Glomerular visceral epithelial cell (primary cell): ENCODE measurements at regions not wholly inside any gene's neighbourhood (a gene's known extent, or its start where the extent isn't known, plus 50 kb on each side); places are given as distances from the start of the nearest gene placed in this dataset.
"Not testable (repeated sequence)": the region's sequence is repeated elsewhere in the genome, so short reads cannot be mapped to it uniquely, and the experiment has no call there.

Experiments used
- DNase-seq: peaks from one replicate; pipeline ENCODE4 v3.0.0-alpha.2; 2016; ENCODE audit errors: extremely low spot score

DNA sequence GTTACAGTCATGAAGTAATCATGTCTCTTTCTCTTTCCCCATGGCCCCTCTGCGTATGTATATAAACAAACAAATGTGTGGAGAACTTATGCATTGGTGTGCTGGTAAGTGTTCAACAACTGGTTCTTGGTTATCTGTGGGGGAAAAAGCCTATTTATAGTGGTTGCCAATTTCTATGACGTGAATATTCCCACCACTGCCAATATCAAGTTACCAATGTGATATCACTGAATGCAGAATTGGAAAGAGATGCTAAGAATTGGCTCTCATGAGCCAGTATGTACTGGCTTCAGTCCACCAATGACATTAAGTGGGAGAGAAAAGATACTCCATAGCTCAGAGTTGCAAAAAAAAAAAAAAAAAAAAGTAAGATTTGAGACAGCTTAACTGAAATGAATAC is 399.7 kb downstream of the REEP3 start:
- no peak for DNase-seq

DNA sequence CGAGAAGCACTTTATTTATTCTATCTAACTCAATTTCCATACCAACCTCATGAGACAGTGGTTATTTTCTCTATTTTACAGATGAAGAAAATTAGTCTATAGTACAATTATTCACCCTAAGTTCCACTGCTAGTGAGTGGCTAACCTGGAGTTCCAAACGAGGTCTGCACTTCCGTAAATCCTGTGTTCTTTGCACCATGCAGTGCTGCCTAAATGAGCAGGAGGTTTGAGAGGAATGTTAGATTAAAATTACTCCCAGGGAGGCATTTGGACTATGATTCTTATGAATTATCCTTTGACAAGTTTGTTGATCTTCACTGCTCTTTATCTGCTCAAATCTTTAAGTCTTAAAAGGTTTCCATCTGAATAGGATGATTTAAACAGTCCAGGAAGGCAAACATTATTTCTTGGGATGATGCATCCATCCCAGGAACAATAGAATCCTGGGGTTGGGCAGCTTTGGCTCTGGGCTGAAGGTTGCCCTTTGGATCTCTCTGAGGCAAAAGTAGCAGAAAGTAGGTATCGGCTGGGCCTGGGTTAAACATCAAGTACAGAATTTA is 400.8 kb downstream of the REEP3 start:
- DNase-seq = no peak

DNA sequence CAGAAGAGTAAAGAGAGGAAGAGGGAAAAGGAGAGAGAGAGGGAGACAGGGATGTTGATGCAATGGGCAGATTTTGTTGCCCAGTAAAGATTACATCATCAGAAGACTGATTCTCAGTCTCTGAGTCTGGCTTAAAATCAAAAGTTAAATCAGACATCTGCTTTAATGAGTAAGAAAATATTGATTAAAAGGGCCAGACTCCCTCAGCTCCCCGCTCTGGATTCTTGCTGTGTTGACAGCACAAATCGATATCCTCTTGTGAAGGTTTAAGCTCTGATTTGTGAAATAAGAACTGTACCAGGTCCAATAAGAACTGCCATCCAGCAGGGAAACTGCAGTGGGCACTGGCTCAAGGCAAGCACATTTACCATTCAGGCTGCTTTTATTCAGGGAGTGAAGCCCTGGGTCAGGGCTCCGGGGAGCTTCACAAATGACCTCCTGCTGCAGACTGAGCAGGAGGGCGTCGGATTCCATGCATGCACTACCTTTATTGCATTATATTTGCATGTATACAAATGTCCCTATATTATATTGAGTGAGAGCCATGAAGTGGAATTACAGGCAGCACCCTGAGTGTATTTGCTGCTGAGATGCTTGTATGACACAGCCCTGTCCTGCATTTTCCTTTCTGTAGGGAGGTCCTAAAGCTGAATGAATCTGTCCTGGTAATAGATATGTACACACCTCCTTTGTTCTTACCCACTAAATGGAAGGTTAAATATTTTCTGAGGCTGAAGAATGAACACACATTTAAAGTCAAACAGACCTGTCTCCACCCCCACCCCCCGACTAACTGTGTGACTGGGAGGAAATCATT is 401.5 kb downstream of the REEP3 start:
- no peak for DNase-seq

DNA sequence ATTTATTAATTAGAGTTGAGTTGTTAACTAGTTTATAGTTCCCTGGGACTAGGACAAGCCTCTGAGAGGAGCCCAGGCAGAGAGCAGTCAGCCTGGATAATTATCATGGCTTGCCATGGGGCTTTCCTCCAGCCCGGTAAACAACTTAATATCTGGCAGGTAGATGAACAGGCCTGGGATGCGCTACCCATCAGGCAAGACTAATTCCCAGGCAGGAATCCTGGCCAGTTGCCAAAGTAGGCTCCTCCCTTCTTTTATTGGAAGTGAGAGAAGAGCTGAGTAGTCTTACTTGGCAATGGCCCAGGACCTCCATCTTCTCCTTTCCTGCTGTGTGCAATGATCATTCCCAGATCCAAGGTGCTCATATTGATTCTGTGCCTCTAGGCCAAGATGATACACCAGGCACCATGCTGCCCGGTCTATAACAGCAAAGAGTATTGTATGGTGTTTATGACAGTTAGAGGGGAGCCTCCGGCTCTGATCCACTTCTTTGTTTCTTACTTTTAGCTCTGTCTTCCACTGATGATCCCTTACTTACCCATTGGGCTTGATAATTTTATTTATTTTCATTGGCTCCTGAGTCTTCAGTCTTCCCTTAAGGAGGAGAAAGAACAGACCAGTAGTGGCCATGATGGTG is 408.7 kb downstream of the REEP3 start:
- DNase-seq = peak; percentile 3

DNA sequence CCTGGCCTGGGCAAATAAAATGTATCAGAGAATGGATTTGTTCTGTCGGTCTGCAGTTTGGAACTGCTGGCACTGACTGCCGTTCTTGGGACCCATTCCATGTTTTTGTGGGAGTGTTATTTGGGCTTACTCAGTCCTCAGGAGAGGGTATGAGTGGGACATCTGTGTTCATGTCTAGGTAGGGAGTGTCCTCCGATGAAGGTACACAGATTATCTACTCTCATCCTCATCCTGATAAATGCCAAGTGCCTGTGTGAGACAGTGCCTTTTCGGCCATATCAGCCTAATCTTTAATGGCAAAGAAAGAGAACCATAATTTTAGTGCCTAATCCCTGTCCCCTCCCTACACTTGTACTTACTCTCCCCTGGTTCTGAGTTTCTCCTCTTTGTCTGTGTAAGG is 409.4 kb downstream of the REEP3 start:
- no peak for DNase-seq

DNA sequence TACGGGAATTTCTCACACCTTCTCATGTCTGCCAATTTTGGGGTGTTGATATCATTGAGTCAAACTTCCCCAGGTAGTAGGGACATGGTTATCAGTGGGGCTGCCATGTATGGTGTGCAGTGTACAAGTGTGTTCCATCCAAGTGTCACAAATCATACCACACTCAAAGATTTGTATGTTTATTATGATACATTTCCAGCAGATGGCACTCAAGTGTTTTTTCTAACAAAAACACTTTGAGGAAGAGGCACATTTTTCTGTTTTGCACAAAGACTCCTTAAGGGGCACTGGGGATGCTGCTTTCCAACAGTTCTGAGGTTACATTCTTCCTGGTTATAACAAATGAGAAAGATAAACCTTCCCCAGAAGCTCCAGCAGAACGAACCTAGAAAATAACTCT is 414.5 kb downstream of the REEP3 start:
- DNase-seq = no peak

DNA sequence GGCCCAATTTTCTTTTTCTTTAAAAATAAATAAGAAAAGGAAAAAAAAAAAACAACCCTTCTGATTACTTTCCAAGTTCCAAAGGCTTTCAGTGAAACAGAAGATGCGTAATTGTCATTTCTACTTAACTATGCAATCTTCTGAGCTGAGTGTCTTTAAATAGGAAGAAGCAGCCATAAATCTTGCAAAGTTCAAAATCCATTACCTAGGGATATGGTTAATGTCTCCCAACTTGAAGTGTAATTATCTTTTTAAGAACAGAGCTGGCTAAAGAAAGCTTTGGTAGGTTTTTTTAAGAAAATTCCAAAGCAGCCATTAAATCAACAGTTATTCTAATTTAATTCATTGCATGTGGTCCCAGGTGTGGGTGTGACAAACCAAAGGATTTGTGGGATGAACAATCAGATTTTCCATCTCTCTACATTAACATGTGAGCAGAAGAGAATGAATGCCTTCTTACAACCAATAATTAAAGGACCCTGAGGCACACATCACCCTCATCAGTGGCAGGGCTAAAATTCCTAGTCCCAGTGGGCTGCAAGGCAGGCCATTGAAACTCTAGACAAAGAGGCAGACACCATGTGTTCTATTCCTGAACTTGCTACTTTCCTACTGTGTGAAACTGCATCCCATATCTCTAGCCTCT is 419.2 kb downstream of the REEP3 start:
- no peak for DNase-seq

DNA sequence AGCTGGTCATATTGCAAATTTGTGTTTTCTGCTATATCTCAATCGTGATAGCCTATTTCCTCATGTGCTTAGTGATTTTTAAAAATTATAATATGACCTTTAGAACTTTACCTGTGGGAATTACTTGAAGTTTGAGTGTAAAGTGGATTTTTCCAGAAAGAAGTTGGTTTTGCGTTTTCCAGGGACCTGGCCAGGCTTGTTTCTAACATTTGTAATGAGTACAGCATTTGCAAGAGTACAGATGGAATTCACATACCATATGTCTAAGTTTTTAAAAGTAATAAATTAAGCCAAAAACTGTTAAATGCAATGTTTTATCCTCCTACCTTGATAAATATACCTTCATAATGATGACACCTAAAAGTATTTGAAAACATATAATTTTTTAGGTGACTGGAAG is 443.2 kb downstream of the REEP3 start:
- no peak for DNase-seq

DNA sequence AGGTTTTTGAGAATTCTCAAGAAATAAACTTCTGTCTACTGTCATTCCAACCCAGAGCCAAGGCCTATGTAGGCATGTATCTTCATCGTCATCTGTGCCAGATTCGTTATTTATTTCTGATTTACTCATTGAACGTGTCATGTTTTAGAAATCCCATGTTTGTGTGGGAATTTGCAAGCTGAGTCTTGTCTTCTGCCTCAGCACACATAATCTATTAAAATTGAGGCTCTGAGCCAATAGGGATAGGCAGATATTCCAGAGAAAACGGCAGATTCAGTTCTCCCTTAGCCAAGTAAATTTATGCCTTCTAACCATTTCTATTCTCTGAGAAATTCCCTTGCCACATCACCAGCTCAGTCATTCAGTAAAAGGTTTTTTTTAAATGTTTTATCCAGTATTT is 444.6 kb downstream of the REEP3 start:
- DNase-seq = no peak

DNA sequence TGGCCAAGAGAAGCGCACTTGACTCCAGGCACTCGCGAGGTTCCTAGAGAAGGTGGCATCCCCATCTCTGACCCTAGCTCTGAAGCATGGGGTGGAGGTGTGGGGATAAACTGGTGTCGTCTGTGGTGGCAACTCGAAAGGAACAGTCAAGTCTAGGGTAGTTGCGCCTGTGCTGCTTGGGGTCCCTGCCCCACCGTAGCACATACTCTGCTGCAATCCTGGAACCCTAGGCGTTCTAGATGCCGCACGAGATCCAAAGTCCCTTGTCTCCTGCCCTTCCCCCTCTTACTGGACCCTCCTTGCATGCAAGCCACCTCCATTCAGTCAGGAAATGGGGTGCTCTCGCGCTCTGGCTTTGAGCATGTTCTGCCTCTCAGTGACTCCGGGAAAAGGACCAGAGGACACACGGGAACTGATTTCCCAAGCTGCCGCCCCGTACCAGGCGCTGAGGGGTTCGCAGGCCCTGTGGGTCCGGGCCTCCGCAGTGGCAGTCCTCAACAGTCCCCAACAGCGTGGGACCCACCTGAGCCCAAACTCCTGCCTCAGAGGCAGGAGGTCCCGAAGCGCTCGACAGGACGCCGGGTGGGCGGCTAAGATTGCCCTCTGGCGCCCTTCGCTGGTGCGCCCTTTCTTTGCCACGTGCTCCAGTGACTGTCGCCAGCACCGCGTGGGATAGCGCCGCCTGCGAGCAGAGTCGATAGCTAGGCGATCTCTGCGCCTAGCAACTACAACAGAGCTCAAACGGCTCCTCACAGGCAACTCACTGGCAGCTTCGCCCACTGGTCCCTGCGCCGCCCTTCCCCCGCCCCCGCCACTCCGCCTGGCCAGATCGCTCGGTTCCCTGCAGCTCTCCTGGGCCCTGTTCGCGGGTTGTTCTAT is 452.0 kb downstream of the REEP3 start:
- no peak for DNase-seq

DNA sequence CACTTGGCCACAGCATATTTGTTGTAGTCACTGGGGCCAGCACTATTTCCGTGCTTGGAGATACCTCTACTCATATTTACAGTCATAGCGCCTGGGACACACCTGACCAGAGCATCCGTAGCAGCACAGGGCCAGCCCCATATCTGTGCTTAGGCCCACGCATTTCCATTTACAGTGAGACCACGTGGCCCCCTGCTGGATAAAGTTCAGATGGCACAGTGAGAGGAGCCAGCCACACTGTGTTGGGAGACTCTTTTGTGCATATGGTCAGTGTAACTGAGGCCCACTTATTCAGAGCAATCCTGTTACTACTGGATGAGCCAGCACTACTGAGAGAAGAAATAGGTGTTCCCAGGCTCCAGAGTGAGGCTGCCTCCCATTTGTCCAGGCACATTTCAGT is 455.3 kb downstream of the REEP3 start:
- DNase-seq = peak; percentile 23

DNA sequence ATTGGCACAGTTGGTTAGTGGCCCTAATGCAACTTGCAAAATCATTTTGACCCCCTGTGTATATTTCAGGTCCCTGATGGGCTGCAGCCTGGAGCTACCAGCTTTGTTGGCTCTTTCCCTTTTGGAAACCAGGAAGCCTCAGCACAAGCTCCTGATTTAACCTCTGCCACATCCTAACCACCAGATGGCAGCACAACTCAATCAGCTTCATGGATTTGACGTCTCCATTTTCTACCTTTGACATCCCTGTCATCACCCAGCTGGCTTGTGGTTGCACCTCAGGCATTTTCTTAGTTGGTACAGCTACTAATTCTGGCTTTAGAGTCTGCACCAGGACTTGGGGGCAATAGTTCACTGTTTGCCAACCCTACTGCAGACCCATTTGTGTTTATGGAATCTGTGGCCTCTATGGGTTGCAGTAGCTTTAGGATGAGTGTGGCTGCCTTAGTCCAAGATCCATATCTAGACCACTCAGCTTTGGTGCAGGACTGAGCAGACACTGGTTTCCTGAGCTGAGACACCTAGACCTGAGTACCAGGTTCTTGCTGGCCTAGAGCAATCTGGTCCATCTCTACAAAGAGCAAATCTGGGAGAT is 456.2 kb downstream of the REEP3 start:
- peak; percentile 47 for DNase-seq

DNA sequence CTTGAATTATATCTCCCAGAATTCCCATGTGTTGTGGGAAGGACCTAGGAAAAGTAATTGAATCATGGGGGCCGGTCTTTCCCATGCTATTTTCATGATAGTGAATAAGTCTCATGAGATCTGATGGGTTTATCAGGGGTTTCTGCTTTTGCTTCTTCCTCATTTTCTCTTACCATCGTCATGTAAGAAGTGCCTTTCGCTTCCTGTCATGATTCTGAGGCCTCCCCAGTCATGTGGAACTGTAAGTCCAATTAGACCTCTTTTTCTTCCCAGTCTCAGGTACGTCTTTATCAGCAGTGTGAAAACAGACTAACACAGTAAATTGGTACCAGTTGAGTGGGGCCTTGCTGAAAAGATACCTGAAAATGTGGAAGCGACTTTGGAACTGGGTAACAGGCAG is 459.7 kb downstream of the REEP3 start:
- not testable (repeated sequence) for DNase-seq

DNA sequence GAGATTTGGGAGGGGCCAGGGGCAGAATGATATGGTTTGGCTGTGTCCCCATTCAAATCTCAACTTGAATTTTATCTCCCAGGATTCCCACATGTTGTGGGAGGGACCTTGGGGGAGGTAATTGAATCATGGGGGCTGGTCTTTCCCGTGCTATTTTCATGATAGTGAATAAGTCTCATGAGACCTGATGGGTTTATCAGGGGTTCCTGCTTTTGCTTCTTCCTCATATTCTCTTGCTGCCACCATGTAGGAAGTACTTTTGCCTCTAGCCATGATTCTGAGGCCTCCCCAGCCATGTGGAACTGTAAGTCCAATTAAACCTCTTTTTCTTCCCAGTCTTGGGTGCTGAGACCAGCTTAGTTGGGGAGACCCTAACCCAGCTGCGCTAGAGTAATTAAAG is 462.9 kb downstream of the REEP3 start:
- DNase-seq = not testable (repeated sequence)

DNA sequence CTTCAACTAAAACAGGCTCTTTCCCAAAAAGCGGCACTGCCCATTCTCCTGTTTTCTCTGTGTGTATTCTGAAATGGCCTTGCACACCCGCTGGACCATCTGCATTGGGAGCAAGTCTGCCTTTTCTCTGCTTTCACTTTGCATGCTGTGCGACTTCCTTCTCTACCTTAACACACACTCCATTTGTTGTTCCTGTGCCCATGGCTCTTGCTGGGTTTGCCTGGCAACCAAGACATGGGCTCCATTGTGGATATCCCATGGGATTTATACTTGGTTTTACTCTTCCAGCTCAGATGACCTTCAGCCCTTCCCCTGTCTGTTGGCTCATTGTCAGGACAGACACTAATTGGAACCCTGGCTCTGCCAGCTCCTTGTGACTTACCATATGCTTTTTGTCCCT is 465.3 kb downstream of the REEP3 start:
- DNase-seq = no peak

DNA sequence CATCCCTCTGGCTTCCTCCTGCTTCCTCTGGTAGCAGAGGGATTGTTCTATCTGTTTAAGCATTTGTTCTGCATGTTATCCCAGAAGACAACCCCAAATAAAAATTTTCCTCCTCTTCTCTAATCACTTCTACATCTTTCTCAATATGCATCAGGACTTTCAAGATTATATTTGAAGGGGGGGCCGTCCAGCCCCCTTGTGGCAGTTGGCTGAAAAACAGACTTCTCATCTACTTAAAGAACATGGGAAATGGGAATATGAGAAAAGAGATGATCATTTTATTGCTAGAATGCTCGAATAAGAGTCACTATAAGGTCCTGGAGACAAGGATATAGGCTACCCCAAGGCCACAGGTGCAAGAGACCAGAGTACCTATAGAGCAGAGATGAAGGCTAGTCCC is 466.0 kb downstream of the REEP3 start:
- no peak for DNase-seq

DNA sequence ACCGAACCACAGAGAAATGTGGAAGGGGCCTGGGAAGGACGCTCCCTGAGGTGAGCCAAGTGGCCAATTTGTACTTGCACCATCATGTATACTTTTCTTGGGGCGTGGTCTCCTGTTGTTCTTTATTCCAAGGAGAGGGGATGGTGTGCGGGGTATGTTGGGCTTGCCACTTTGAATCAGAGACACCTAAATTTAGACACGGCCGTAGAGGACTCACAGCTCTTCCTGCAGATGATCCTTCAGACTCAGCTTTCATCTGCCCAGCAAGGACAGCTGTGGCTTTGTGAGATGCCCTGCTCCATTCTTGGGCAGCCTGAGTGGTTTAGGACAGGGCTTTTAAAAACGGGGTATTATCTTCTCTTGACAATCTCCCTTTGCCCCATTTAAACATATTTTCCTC is 473.2 kb downstream of the REEP3 start:
- DNase-seq = no peak

DNA sequence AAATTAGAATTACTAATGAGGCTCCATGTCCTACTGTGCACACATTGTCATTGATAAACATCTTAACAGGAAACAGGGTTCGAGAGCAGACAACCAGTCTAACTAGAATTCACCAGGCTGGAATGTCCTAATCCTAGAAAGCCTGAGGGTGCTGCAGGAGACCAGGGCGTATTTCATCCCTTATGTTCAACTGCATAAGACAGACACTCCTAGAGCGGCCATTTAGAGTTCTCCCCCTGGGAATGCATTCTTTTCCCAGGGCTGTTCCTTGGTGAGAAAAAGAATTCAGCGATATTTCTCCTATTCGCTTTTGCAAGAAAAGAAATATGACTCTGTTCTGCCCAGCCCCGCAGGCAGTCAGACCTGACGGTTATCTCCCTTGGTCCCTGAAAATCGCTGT is 486.0 kb downstream of the REEP3 start:
- DNase-seq = no peak

DNA sequence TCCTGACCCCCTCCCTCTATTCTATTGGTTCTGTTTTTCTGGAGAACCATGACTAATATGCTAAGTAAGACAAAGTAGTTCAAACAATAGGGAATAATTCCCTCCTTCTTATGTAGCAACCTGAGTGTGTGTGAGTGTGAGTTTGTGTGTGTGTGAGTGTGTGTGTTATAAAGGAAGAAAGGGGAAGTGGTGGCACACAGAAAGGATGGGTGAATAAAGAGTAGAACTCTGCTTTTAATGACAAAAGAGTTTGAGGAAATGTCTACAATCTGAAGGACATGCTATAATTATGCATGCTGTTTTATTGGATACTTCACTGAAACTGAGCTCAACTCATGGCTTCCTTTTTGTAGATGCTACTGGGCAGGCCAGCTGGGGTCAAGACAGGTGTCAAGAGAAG is 489.5 kb downstream of the REEP3 start:
- DNase-seq = no peak

DNA sequence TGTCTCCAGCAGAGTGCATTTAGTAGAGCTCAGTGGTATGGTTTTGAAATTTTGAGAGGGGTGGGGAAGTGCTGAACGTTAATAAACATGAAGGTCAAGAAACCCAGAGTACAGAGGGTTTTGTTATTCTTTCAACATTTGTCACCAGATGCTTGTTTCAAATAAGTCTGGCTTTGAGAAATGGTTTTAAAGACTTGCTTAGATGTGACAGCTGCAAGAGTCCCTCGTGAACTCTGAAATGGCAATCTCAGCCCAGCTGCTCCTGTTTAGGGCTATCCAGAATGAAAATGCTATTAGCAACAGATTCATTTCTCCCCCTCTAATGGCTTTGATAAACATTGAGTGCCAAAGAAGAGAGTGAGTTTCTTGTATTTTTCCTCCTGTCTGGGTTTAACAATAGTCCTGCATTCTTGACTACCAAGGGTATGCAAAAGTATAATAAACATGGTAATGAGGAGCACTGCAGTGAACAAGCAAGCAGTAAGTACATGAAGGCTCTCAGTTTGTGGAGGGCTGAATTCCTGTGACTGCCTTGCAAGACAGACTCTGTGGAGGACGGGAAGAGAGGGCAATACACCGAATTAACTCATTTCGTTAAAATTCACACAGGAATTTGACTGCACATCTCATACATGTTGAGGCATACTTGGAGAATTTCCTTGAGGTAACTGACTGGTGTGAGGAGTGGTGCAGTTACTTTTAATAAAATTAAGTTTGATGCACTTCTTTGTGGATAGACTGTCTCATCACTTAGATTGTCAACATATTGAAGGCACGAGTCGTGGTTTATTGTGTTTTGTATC is 490.9 kb downstream of the REEP3 start:
- DNase-seq = no peak

DNA sequence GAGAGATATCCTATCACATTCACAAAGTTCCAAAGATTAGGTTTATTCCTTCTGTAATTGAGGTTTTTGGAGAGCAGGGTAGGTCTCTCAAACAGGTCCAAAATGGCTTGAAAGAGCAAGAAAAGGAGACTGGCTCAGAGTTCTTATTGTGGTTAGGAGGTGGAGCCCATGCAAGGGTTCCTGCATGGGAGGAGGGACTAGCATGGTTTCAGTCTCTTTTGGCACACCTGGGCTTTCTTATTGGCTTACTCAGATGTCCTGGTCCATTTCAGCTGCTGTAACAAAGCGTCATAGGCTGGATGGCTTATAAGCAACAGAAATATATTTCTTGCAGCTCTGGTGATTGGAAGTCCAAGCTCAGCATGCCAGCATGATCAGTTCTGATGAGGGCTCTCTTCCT is 493.1 kb downstream of the REEP3 start:
- DNase-seq = no peak
